ENCODE measurements at regions not wholly inside any gene's neighbourhood (a gene's known extent, or its start where the extent isn't known, plus 50 kb on each side); places are given as distances from the start of the nearest gene placed in this dataset.

DNA sequence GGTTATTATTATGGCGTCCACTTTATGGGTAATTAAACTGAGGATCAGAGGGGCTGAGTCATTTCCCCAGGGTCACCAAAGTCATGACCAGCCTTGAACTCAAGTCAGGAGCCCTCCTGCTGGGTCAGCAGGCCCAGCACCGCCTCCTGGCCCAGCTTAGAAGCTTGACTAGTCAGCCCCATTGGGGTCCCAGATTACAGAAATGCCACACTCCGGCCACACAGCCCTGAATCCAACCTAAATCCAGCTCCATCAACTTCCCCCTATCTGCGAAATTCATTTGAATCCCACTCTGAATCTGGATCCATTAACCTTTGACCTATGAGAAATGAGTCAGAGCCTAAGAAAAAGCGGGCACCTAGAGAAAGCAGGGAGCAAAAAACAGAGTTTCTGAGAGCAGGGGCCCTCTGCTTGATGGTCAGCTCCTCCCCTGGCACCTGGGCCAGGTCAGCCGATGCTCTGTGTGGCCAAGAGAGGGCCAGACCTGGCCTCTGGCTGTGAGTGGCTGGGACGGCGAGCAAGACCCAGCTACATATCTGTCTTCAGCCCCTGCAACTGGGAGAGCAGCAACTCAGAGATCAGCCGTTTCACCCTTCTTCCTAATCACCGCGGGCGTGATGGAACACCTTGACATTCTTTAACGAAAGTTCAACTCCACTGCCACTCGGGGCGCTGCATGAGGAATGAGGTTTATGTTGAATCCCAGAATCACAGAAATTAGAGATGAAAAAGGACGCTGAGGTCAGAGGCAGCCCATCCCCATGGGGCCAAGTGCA lies 196.1 kb downstream of the TRIM29 start:
- ATAC-seq (no peak), FAIRE-seq (no peak), DNase-seq (ENCODE audit: low read depth, low spot score) (no peak)
- RAD21 ChIA-PET (ENCODE audit: unreplicated experiment) = no interaction called here
- H2AFZ ChIP-seq (ENCODE audit: control insufficient read depth, low read depth, low read length) = no peak overlapping the region
- H3K27me3 ChIP-seq (replicated peaks in 1 of 2; ENCODE audit: control insufficient read depth in 2 of 2, insufficient read depth in 2 of 2, low read length in 1 of 2) = peaks cover 0 to 2% of the 10 kb centered on the region in 2 experiments; a peak in 1 of 4 replicates
- H3K9me3 ChIP-seq (replicated peaks; ENCODE audit: control insufficient read depth, insufficient read depth, low read length) = no peaks in the 10 kb centered on the region
- CTCF ChIA-PET = no interaction called here
- no peaks in the 10 kb centered on the region for H3K79me2 ChIP-seq (ENCODE audit: control insufficient read depth, insufficient read depth, low read length)
- no peak overlapping the region for H3K4me2 ChIP-seq (ENCODE audit: control insufficient read depth, insufficient read depth)
- no peak overlapping the region for H3K4me3 ChIP-seq
- intact Hi-C loops (cut with micrococcal nuclease; ENCODE audit: unreplicated experiment) (no loop called here), in situ Hi-C loops (cut with MboI) (no loop called here)
- H3K9ac ChIP-seq (ENCODE audit: control insufficient read depth, insufficient read depth, low read length) = no peak overlapping the region
- 34% methylated on average over 16 of the region's 16 CpGs for WGBS (ENCODE audit: insufficient coverage, insufficient replicate concordance, low lambda C conversion rate, missing lambda C conversion rate)
- H3K36me3 ChIP-seq (ENCODE audit: control insufficient read depth in 2 of 2, insufficient read depth in 2 of 2, low read length in 1 of 2) = no peaks in the 10 kb centered on the region
- H4K20me1 ChIP-seq (ENCODE audit: control insufficient read depth, insufficient read depth) = no peaks in the 10 kb centered on the region
- H3K4me1 ChIP-seq (ENCODE audit: control insufficient read depth, insufficient read depth, low read length) = no peaks in the 10 kb centered on the region; the same call in 1 of the 2 replicates
- SMC1A ChIA-PET (ENCODE audit: uncharacterized antibody, unreplicated experiment) = no interaction called here
- BruUV-seq (replicated peaks) = no TSS peak
- no peak overlapping the region for H3K27ac ChIP-seq (ENCODE audit: control insufficient read depth, insufficient read depth)
- POLR2A ChIA-PET = no interaction called here
- no peak for TF ChIP-seq HDAC2 (IDR thresholded peaks at IDR 0.05)
- no peak for TF ChIP-seq SKIL (IDR thresholded peaks at IDR 0.05; ENCODE audit: low read depth, poor library complexity, severe bottlenecking)
- TF ChIP-seq NFIC (IDR thresholded peaks at IDR 0.05; ENCODE audit: low read depth, low read length) = no peak
- TF ChIP-seq CHD4 (IDR thresholded peaks at IDR 0.05) = no peak
- TF ChIP-seq, protein P1, sequence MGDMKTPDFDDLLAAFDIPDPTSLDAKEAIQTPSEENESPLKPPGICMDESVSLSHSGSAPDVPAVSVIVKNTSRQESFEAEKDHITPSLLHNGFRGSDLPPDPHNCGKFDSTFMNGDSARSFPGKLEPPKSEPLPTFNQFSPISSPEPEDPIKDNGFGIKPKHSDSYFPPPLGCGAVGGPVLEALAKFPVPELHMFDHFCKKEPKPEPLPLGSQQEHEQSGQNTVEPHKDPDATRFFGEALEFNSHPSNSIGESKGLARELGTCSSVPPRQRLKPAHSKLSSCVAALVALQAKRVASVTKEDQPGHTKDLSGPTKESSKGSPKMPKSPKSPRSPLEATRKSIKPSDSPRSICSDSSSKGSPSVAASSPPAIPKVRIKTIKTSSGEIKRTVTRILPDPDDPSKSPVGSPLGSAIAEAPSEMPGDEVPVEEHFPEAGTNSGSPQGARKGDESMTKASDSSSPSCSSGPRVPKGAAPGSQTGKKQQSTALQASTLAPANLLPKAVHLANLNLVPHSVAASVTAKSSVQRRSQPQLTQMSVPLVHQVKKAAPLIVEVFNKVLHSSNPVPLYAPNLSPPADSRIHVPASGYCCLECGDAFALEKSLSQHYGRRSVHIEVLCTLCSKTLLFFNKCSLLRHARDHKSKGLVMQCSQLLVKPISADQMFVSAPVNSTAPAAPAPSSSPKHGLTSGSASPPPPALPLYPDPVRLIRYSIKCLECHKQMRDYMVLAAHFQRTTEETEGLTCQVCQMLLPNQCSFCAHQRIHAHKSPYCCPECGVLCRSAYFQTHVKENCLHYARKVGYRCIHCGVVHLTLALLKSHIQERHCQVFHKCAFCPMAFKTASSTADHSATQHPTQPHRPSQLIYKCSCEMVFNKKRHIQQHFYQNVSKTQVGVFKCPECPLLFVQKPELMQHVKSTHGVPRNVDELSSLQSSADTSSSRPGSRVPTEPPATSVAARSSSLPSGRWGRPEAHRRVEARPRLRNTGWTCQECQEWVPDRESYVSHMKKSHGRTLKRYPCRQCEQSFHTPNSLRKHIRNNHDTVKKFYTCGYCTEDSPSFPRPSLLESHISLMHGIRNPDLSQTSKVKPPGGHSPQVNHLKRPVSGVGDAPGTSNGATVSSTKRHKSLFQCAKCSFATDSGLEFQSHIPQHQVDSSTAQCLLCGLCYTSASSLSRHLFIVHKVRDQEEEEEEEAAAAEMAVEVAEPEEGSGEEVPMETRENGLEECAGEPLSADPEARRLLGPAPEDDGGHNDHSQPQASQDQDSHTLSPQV (IDR thresholded peaks at IDR 0.05) = no peak
- no peak for TF ChIP-seq RELB (IDR thresholded peaks at IDR 0.05; ENCODE audit: low read depth)
- no peak for TF ChIP-seq TAF1 (IDR thresholded peaks at IDR 0.05; ENCODE audit: borderline replicate concordance, low read depth, low read length)
- TF ChIP-seq MTA2 (IDR thresholded peaks at IDR 0.05; ENCODE audit: low read depth) = no peak
- TF ChIP-seq, protein P2, sequence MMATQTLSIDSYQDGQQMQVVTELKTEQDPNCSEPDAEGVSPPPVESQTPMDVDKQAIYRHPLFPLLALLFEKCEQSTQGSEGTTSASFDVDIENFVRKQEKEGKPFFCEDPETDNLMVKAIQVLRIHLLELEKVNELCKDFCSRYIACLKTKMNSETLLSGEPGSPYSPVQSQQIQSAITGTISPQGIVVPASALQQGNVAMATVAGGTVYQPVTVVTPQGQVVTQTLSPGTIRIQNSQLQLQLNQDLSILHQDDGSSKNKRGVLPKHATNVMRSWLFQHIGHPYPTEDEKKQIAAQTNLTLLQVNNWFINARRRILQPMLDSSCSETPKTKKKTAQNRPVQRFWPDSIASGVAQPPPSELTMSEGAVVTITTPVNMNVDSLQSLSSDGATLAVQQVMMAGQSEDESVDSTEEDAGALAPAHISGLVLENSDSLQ (IDR thresholded peaks at IDR 0.05) = no peak
- TF ChIP-seq NR2C2 (IDR thresholded peaks at IDR 0.05; ENCODE audit: borderline replicate concordance, control insufficient read depth, insufficient read length, low read depth) = no peak
- no peak for TF ChIP-seq KDM1A (IDR thresholded peaks at IDR 0.05; ENCODE audit: borderline replicate concordance)
- TF ChIP-seq ZNF384 (IDR thresholded peaks at IDR 0.05; ENCODE audit: borderline replicate concordance, low read depth, low read length) = no peak
- no peak for TF ChIP-seq DPF2 (IDR thresholded peaks at IDR 0.05)
- no peak for TF ChIP-seq RFX5 (IDR thresholded peaks at IDR 0.05; ENCODE audit: low read depth, low read length)
